IPS-NIHi7 (cell line): ENCODE measurements at regions not wholly inside any gene's neighbourhood (a gene's known extent, or its start where the extent isn't known, plus 50 kb on each side); places are given as distances from the start of the nearest gene placed in this dataset.
"Not testable (repeated sequence)": the region's sequence is repeated elsewhere in the genome, so short reads cannot be mapped to it uniquely, and the experiment has no call there.

ENCODE experiments used
- DNase-seq: peaks from one replicate; pipeline ENCODE4 v3.0.0; 2012; ENCODE audit warnings: mixed read lengths; ENCODE audit errors: extremely low spot score

- no peak for DNase-seq
These were observed 165.0 kb upstream of the JARID2 start for GRCh38 chr6:15080895-15081294.

- no peak for DNase-seq
These were observed 164.4 kb upstream of the JARID2 start for GRCh38 chr6:15081447-15081846.

GRCh38 chr6:15082708-15083107 lies 163.2 kb upstream of the JARID2 start:
- DNase-seq: no peak

- DNase-seq: no peak
These were observed 159.3 kb upstream of the JARID2 start for GRCh38 chr6:15086348-15087158.

- DNase-seq: no peak
These were observed 158.7 kb upstream of the JARID2 start for GRCh38 chr6:15087186-15087589.

- DNase-seq: no peak
These were observed 156.8 kb upstream of the JARID2 start for GRCh38 chr6:15088904-15089568.

- no peak for DNase-seq
These were observed 156.2 kb upstream of the JARID2 start for GRCh38 chr6:15089569-15090144.

GRCh38 chr6:15090145-15090579 lies 155.7 kb upstream of the JARID2 start:
- no peak for DNase-seq

- no peak for DNase-seq
These were observed 155.0 kb upstream of the JARID2 start for GRCh38 chr6:15090745-15091384.

- DNase-seq: no peak
These were observed 148.7 kb upstream of the JARID2 start for GRCh38 chr6:15096894-15097837.

- DNase-seq: no peak
These were observed 144.7 kb upstream of the JARID2 start for GRCh38 chr6:15101130-15101529.

- no peak for DNase-seq
These were observed 143.6 kb upstream of the JARID2 start for GRCh38 chr6:15102241-15102640.

GRCh38 chr6:15106958-15107643 lies 138.8 kb upstream of the JARID2 start:
- no peak for DNase-seq

- DNase-seq: no peak
These were observed 138.1 kb upstream of the JARID2 start for GRCh38 chr6:15107644-15108382.

GRCh38 chr6:15108383-15108715 lies 137.5 kb upstream of the JARID2 start:
- DNase-seq: no peak

- DNase-seq: no peak
These were observed 136.4 kb upstream of the JARID2 start for GRCh38 chr6:15109338-15110090.

- no peak for DNase-seq
These were observed 135.0 kb upstream of the JARID2 start for GRCh38 chr6:15110726-15111354.

GRCh38 chr6:15111576-15111975 lies 134.3 kb upstream of the JARID2 start:
- not testable (repeated sequence) for DNase-seq

- no peak for DNase-seq
These were observed 132.3 kb upstream of the JARID2 start for GRCh38 chr6:15113587-15113986.
